ENCODE measurements at regions not wholly inside any gene's neighbourhood (a gene's known extent, or its start where the extent isn't known, plus 50 kb on each side); places are given as distances from the start of the nearest gene placed in this dataset.

GRCh38 chr3:72176537-72177041 lies 391.6 kb upstream of the PROK2 start:
- intact Hi-C loops (cut with micrococcal nuclease) (no loop called here), dilution Hi-C loops (cut with HindIII; ENCODE audit: low sequenced_read_pairs, unreplicated experiment) (no loop called here), in situ Hi-C loops (cut with MboI; ENCODE audit: low sequenced_read_pairs) (no loop called here)
- ChIA-PET POLR2A (ENCODE audit: unreplicated experiment) (no interaction called here), CTCF (no interaction called here)
- Histone ChIP-seq H3K14ac (replicated peaks; ENCODE audit: low read depth, low read length) (no peak overlapping the region; the same call in 1 of the 2 replicates), H3K9me1 (ENCODE audit: insufficient read depth, low read length) (no peaks in the 10 kb centered on the region), H4K20me1 (ENCODE audit: insufficient read depth, low read length) (no peaks in the 10 kb centered on the region), H2AFZ (replicated peaks; ENCODE audit: low read length, poor library complexity) (peak overlapping the region; percentile 4), H3K4me2 (ENCODE audit: low read depth, low read length) (no peak overlapping the region), H4K91ac (ENCODE audit: insufficient read depth, low read depth, low read length) (no peak overlapping the region), H3K23ac (ENCODE audit: low read depth, low read length) (no peak overlapping the region), H4K8ac (ENCODE audit: low read depth in 2 of 2, low read length in 2 of 2) (no peak overlapping the region), H3K18ac (ENCODE audit: low read depth, low read length) (no peak overlapping the region), H3K9ac (ENCODE audit: low read depth, low read length) (no peak overlapping the region), H3K79me1 (ENCODE audit: low read depth in 1 of 2, low read length in 2 of 2) (no peaks in the 10 kb centered on the region), H4K5ac (ENCODE audit: low read depth, low read length) (no peak overlapping the region), H3K4ac (ENCODE audit: low read depth, low read length) (peak overlapping the region; percentile 9; the same call in 1 of the 2 replicates), H3K4me3 (ENCODE audit: insufficient read depth, low read depth, low read length) (no peak overlapping the region), H2BK120ac (ENCODE audit: low read depth, low read length) (no peak overlapping the region; the same call in 1 of the 2 replicates), H3K4me1 (ENCODE audit: control insufficient read depth, insufficient read depth, low read length) (no peaks in the 10 kb centered on the region), H3K27ac (ENCODE audit: insufficient read depth, low read length) (no peak overlapping the region), H3K36me3 (ENCODE audit: control insufficient read depth, insufficient read depth, low read length) (no peaks in the 10 kb centered on the region), H2BK20ac (ENCODE audit: low read depth, low read length) (no peak overlapping the region), H3K56ac (ENCODE audit: extremely low read depth, insufficient read depth, low read length) (no peak overlapping the region), H2BK5ac (ENCODE audit: low read depth, low read length, poor library complexity, severe bottlenecking) (no peak overlapping the region), H2AK5ac (ENCODE audit: low read depth, low read length) (no peak overlapping the region), H3K27me3 (ENCODE audit: control insufficient read depth, insufficient read depth, low read length) (peaks cover 26% of the 10 kb centered on the region), H2AK9ac (replicated peaks; ENCODE audit: low read depth, low read length, poor library complexity) (no peak overlapping the region), H3K9me3 (ENCODE audit: control insufficient read depth, insufficient read depth, low read length) (no peaks in the 10 kb centered on the region; the same call in 1 of the 2 replicates), H2BK15ac (ENCODE audit: low read depth, low read length) (no peak overlapping the region)
- 76% methylated on average over 6 of the region's 8 CpGs; no CpG with 5 or more reads in 1 of the 2 experiments for WGBS, 2 experiments (ENCODE audit: extremely low coverage in 2 of 2, insufficient read length in 1 of 2)
- ATAC-seq (ENCODE audit: low read depth): no peak
- TF ChIP-seq MXI1 (IDR thresholded peaks at IDR 0.05; ENCODE audit: borderline replicate concordance, low read depth, low read length): no peak
- no peak for TF ChIP-seq POLR2A (IDR thresholded peaks at IDR 0.05; ENCODE audit: low read depth, low read length)
- no peak for TF ChIP-seq SMC3 (IDR thresholded peaks at IDR 0.05; ENCODE audit: low read depth, low read length)
- no peak for TF ChIP-seq USF2 (IDR thresholded peaks at IDR 0.05; ENCODE audit: low read depth, low read length)
- no peak for TF ChIP-seq NFE2L2 (IDR thresholded peaks at IDR 0.05; ENCODE audit: low read depth, low read length)
- TF ChIP-seq MAFK (IDR thresholded peaks at IDR 0.05; ENCODE audit: low read depth, low read length): no peak
- TF ChIP-seq CEBPB (IDR thresholded peaks at IDR 0.05; ENCODE audit: low read depth, low read length): no peak
- no peak for TF ChIP-seq RCOR1 (IDR thresholded peaks at IDR 0.05; ENCODE audit: insufficient replicate concordance, low read length)
- no peak for TF ChIP-seq RAD21 (IDR thresholded peaks at IDR 0.05; ENCODE audit: low read length)
- TF ChIP-seq CTCF (conservative IDR thresholded peaks at IDR 0.05; ENCODE audit: low read depth, low read length): no peak
- TF ChIP-seq MAZ (IDR thresholded peaks at IDR 0.05; ENCODE audit: borderline replicate concordance, low read depth, low read length): no peak
- no peak for TF ChIP-seq CHD1 (IDR thresholded peaks at IDR 0.05; ENCODE audit: low read depth, low read length)
- TF ChIP-seq FOS (IDR thresholded peaks at IDR 0.05; ENCODE audit: low read depth, low read length): no peak
- no peak for TF ChIP-seq BHLHE40 (IDR thresholded peaks at IDR 0.05; ENCODE audit: low read depth, low read length)
- no peak for TF ChIP-seq ELK1 (IDR thresholded peaks at IDR 0.05; ENCODE audit: borderline replicate concordance, low read depth, low read length)
- TF ChIP-seq RFX5 (IDR thresholded peaks at IDR 0.05; ENCODE audit: low read depth, low read length): no peak
- no peak for DNase-seq
- no TSS peak for BruUV-seq (replicated peaks)

Measured in IMR-90 (cell line).